ENCODE measurements at regions not wholly inside any gene's neighbourhood (a gene's known extent, or its start where the extent isn't known, plus 50 kb on each side); places are given as distances from the start of the nearest gene placed in this dataset.

- TF ChIP-seq CTCF (IDR thresholded peaks at IDR 0.05; ENCODE audit: insufficient read depth, low read depth, low read length) (no peak), EZH2 (IDR thresholded peaks at IDR 0.05; ENCODE audit: insufficient read depth, low read length) (no peak)
These were observed 703.9 kb downstream of the EFNA5 start for GRCh38 chr5:106966686-106967315.

Measured in astrocyte (in vitro differentiated cells and primary cell).